Activated CD4-positive, alpha-beta memory T cell treated with anti-CD3 and anti-CD28 coated beads, Interleukin-2, amount 10 ng/mL, durations not matched to agents 7 days and 5 days (primary cell): ENCODE measurements at regions not wholly inside any gene's neighbourhood (a gene's known extent, or its start where the extent isn't known, plus 50 kb on each side); places are given as distances from the start of the nearest gene placed in this dataset.

Source experiments
- CTCF ChIA-PET: fragments of 350-600 bp; sonication (Branson Sonifier 250); formaldehyde crosslinking; loops from one replicate; lab custom pipeline; 2021; ENCODE audit warnings: antibody characterized with exemption, inconsistent platforms; lab: Charles Lee
- POLR2A ChIA-PET: fragments of 350-600 bp; sonication (Branson Sonifier 250); formaldehyde crosslinking; loops from one replicate; lab custom pipeline; 2021; ENCODE audit warnings: antibody characterized with exemption; lab: Charles Lee
- DNase-seq: peaks from one replicate; pipeline ENCODE4 v3.0.0-alpha.2; 2020
- H3K27ac Mint-ChIP-seq: one replicate; pipeline ENCODE4 v1.8.0; 2021; ENCODE audit warnings: mild to moderate bottlenecking, mixed read lengths
- H3K27me3 Mint-ChIP-seq: one replicate; pipeline ENCODE4 v1.8.0; 2021; ENCODE audit warnings: mixed read lengths
- H3K36me3 Mint-ChIP-seq: one replicate; pipeline ENCODE4 v1.8.0; 2021; ENCODE audit warnings: low read depth, mixed read lengths
- H3K4me1 Mint-ChIP-seq: one replicate; pipeline ENCODE4 v1.8.0; 2021; ENCODE audit warnings: mixed read lengths
- H3K4me3 Mint-ChIP-seq: one replicate; pipeline ENCODE4 v1.8.0; 2021; ENCODE audit warnings: mild to moderate bottlenecking, mixed read lengths
- H3K9me3 Mint-ChIP-seq: one replicate; pipeline ENCODE4 v1.8.0; 2021; ENCODE audit warnings: mixed read lengths

DNA sequence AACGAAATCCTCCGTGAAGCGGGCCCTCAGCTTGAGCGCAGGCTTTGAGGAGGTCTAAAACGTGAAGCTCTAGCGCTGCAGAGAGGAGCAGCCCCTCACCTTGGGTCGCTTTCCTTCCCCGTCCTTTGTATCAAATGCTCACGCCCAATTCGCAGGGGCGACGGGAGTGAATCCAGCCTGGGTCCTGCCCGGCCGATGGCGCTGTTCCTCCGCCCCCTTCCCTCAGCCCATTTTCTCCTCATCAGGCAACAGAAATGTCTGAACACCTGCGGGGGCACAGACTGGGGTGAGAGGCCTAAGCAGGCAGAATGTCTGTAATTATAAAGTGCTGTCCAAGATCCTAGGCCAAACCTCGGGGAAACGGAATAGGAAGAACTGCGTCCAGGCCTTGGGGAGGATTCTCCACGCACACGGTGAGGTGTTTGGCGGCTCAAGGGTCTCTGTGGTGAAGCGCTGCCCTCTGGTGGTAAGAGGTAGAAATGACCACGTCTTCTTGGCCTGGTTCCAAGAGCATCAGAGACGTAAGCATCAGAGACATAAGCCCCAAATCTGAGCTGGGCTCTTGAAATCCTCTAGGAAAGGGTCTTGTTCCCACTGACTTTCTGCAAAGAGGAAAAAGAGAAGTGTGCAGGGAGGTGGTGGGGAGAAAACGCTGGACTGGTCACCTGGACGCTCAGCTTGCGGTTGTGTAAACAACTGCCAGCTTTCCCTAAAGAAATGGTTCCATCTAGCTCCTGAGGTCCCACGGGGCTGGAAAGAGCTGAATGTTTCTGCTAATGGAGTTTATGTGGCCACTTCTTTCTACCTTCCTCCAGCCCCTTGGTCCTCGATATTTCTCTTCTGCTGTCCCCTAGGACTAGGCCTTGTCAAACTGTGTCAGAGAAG lies 92.1 kb upstream of the CD53 start:
- Mint-ChIP-seq H3K9me3 (no peaks in the 10 kb centered on the region), H3K36me3 (peaks cover 2% of the 10 kb centered on the region), H3K27ac (no peak overlapping the region), H3K4me1 (peaks cover 35% of the 10 kb centered on the region), H3K27me3 (peaks cover 3% of the 10 kb centered on the region), H3K4me3 (no peak overlapping the region)
- peak; percentile 80 for DNase-seq
- CTCF ChIA-PET = interaction anchor here (0.6 to 8.3 kb wide), 41 partner anchors 8 to 397 kb away, joined by 3 to 135 read pairs (median 4); partner anchors contain the start of gene KCNA2
- POLR2A ChIA-PET = interaction anchor here (4.1 kb wide), 1 partner anchor 161 kb away, joined by 31 read pairs; no protein-coding TSS in a partner anchor

GRCh38 chr1:110779636-110780035 lies 93.3 kb upstream of the CD53 start:
- Mint-ChIP-seq H3K4me3 (no peak overlapping the region), H3K9me3 (no peaks in the 10 kb centered on the region), H3K27ac (no peak overlapping the region), H3K4me1 (peaks cover 25% of the 10 kb centered on the region), H3K27me3 (peaks cover 3% of the 10 kb centered on the region), H3K36me3 (no peaks in the 10 kb centered on the region)
- CTCF ChIA-PET = interaction anchor here (1.4 to 8.3 kb wide), 9 partner anchors 10 to 284 kb away, joined by 3 to 135 read pairs (median 33); no protein-coding TSS in a partner anchor
- POLR2A ChIA-PET = interaction anchor here (0.7 to 4.1 kb wide), 2 partner anchors 10 to 160 kb away, joined by 3 to 31 read pairs; no protein-coding TSS in a partner anchor
- no peak for DNase-seq

DNA sequence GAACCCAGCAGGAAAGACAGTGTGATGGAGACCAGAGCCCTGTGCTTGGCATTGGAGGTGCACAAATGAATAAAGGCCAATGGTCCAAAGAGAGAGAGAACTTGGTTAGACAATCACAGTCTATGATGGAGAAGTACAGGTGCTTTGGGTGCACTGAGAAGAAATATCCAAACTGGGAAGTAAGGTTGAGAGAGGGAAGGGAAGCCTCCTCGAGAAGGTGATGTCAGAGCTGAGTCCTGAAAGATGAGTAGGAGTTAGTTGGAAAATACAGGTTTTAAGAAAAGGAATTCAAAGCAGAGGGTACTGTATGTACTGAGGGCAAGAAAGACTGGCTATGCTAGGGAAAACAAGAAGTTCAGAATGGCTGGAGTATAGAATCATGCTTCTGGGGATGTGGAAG lies 94.1 kb upstream of the CD53 start:
- POLR2A ChIA-PET = interaction anchor here (0.7 to 1.3 kb wide), 2 partner anchors 9 kb away, joined by 3 read pairs; no protein-coding TSS in a partner anchor

DNA sequence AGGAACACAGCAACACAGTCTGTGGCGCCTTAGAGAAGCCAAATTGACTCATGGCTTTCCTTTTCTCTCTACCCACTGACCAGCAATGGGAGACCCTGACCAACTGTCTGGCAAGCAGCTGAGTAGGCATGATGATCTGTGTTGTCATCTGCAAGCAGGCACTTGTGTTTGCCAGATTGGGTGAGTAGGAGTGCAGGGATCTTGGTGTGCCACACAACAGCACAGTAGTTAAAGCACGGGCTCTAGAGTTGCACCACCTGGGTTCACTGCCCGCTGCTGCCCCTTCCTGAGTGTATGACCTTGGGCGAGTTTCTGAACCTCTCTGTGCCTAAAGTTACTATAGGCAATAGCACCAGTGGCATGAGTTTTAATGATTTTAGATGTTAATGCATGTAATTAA lies 95.7 kb upstream of the CD53 start:
- Mint-ChIP-seq H3K27me3 (peaks cover 16% of the 10 kb centered on the region), H3K27ac (no peak overlapping the region), H3K36me3 (no peaks in the 10 kb centered on the region), H3K4me3 (no peak overlapping the region), H3K9me3 (no peaks in the 10 kb centered on the region), H3K4me1 (peaks cover 9% of the 10 kb centered on the region)
- POLR2A ChIA-PET = interaction anchor here (1.0 to 2.1 kb wide), 2 partner anchors 10 to 158 kb away, joined by 3 to 6 read pairs; no protein-coding TSS in a partner anchor
- no peak for DNase-seq
- CTCF ChIA-PET = interaction anchor here (3.0 to 3.3 kb wide), 2 partner anchors 11 to 158 kb away, joined by 8 to 15 read pairs; no protein-coding TSS in a partner anchor

More for the DNA sequence above, 94.1 kb upstream of the CD53 start:
- H3K4me3 Mint-ChIP-seq = no peak overlapping the region
- no peaks in the 10 kb centered on the region for H3K9me3 Mint-ChIP-seq
- CTCF ChIA-PET = interaction anchor here (1.0 to 8.3 kb wide), 9 partner anchors 9 to 283 kb away, joined by 3 to 135 read pairs (median 33); no protein-coding TSS in a partner anchor
- H3K4me1 Mint-ChIP-seq = peaks cover 20% of the 10 kb centered on the region
- H3K27me3 Mint-ChIP-seq = peaks cover 9% of the 10 kb centered on the region
- H3K36me3 Mint-ChIP-seq = no peaks in the 10 kb centered on the region
- no peak overlapping the region for H3K27ac Mint-ChIP-seq
- DNase-seq = no peak

- Mint-ChIP-seq H3K9me3 (no peaks in the 10 kb centered on the region), H3K27me3 (peaks cover 17% of the 10 kb centered on the region), H3K4me1 (peaks cover 4% of the 10 kb centered on the region), H3K27ac (no peak overlapping the region), H3K4me3 (no peak overlapping the region), H3K36me3 (no peaks in the 10 kb centered on the region)
- DNase-seq = no peak
- CTCF ChIA-PET = interaction anchor here (0.7 to 3.3 kb wide), 4 partner anchors 9 to 155 kb away, joined by 3 to 15 read pairs (median 3); no protein-coding TSS in a partner anchor
- POLR2A ChIA-PET = interaction anchor here (1.2 to 1.8 kb wide), 2 partner anchors 155 to 158 kb away, joined by 5 to 9 read pairs; no protein-coding TSS in a partner anchor
Observed at GRCh38 chr1:110774398-110774797, 98.5 kb upstream of the CD53 start.

DNA sequence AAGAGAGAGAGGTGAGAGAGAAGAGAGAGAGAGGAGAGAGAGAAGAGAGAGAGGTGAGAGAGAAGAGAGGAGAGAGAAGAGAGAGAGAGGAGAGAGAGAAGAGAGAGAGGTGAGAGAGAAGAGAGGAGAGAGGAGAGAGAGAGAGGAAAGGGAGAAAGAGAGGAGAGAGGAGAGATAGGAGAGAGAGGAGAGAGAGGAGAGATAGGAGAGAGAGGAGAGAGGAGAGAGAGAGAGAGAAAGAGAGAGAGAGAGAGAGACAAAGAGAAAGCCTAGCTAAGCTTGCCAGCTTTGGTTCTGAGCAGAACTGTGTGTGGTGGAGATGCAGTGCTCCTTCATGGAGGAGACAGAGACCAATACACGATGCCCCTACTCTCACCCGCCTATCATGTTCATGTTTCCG lies 99.1 kb upstream of the KCNA3 start:
- Mint-ChIP-seq H3K27ac (no peak overlapping the region), H3K27me3 (peaks cover 17% of the 10 kb centered on the region), H3K4me3 (no peak overlapping the region), H3K4me1 (peaks cover 4% of the 10 kb centered on the region), H3K9me3 (no peaks in the 10 kb centered on the region), H3K36me3 (no peaks in the 10 kb centered on the region)
- DNase-seq = no peak
- POLR2A ChIA-PET = interaction anchor here (1.2 to 1.8 kb wide), 2 partner anchors 154 to 157 kb away, joined by 5 to 9 read pairs; no protein-coding TSS in a partner anchor
- CTCF ChIA-PET = interaction anchor here (0.6 to 3.3 kb wide), 4 partner anchors 11 to 183 kb away, joined by 3 to 15 read pairs (median 4); no protein-coding TSS in a partner anchor

GRCh38 chr1:110771245-110772022 lies 96.7 kb upstream of the KCNA3 start:
- ChIA-PET POLR2A (no interaction called here), CTCF (interaction anchor here (1.6 kb wide), 1 partner anchor 12 kb away, joined by 6 read pairs; no protein-coding TSS in a partner anchor)
- peaks cover 30% of the 10 kb centered on the region for H3K27me3 Mint-ChIP-seq
- DNase-seq = no peak
- H3K4me1 Mint-ChIP-seq = no peaks in the 10 kb centered on the region
- H3K4me3 Mint-ChIP-seq = no peak overlapping the region
- H3K9me3 Mint-ChIP-seq = no peaks in the 10 kb centered on the region
- no peak overlapping the region for H3K27ac Mint-ChIP-seq
- H3K36me3 Mint-ChIP-seq = no peaks in the 10 kb centered on the region

DNA sequence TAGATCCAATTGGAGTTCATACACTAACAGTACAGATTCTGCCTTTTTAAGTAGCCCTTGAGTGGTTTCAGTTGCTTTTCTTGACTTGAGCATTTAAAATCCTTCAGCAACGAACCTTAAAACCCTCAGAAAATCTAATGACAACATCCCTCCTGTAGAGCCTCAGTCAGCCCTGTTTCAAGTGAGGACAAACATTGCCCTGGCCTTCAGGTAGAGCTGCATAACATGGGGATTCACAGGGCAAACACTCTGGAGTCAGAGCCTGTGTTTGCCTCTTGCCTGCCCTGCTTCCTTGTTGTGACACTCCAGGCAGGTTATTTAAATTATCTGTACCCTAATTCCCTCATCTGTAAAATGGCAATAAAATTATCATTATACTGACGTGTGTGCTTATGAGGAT lies 96.1 kb upstream of the KCNA3 start:
- no peak for DNase-seq
- H3K9me3 Mint-ChIP-seq = no peaks in the 10 kb centered on the region
- no peak overlapping the region for H3K4me3 Mint-ChIP-seq
- no peaks in the 10 kb centered on the region for H3K36me3 Mint-ChIP-seq
- H3K27me3 Mint-ChIP-seq = peaks cover 32% of the 10 kb centered on the region
- no peak overlapping the region for H3K27ac Mint-ChIP-seq
- ChIA-PET CTCF (interaction anchor here (1.3 to 1.4 kb wide), 2 partner anchors 9 to 10 kb away, joined by 3 read pairs; no protein-coding TSS in a partner anchor), POLR2A (no interaction called here)
- H3K4me1 Mint-ChIP-seq = peaks cover 3% of the 10 kb centered on the region

GRCh38 chr1:110768605-110769004 lies 93.9 kb upstream of the KCNA3 start:
- no peaks in the 10 kb centered on the region for H3K36me3 Mint-ChIP-seq
- H3K9me3 Mint-ChIP-seq = no peaks in the 10 kb centered on the region
- no peak overlapping the region for H3K4me3 Mint-ChIP-seq
- POLR2A ChIA-PET = interaction anchor here (1.2 kb wide), 1 partner anchor 105 kb away, joined by 3 read pairs; no protein-coding TSS in a partner anchor
- no peak overlapping the region for H3K27ac Mint-ChIP-seq
- peaks cover 9% of the 10 kb centered on the region for H3K4me1 Mint-ChIP-seq
- DNase-seq = no peak
- CTCF ChIA-PET = interaction anchor here (0.6 to 4.7 kb wide), 3 partner anchors 157 to 244 kb away, joined by 3 to 18 read pairs (median 3); no protein-coding TSS in a partner anchor
- H3K27me3 Mint-ChIP-seq = peaks cover 26% of the 10 kb centered on the region

- POLR2A ChIA-PET = interaction anchor here (0.7 to 3.6 kb wide), 11 partner anchors 91 to 158 kb away, joined by 3 to 66 read pairs (median 4); partner anchors contain the start of gene KCNA3
- H3K27me3 Mint-ChIP-seq = peaks cover 19% of the 10 kb centered on the region
- DNase-seq = no peak
- H3K9me3 Mint-ChIP-seq = no peaks in the 10 kb centered on the region
- no peaks in the 10 kb centered on the region for H3K36me3 Mint-ChIP-seq
- peaks cover 9% of the 10 kb centered on the region for H3K4me1 Mint-ChIP-seq
- CTCF ChIA-PET = interaction anchor here (0.6 to 7.0 kb wide), 44 partner anchors 9 to 716 kb away, joined by 3 to 158 read pairs (median 6); partner anchors contain the start of genes CEPT1, DRAM2, KCNA2 and KCNA3
- H3K27ac Mint-ChIP-seq = no peak overlapping the region
- no peak overlapping the region for H3K4me3 Mint-ChIP-seq
Observed at GRCh38 chr1:110766336-110766647, 91.6 kb upstream of the KCNA3 start.

GRCh38 chr1:110765640-110766335 lies 91.0 kb upstream of the KCNA3 start:
- Mint-ChIP-seq H3K4me1 (peaks cover 9% of the 10 kb centered on the region), H3K36me3 (no peaks in the 10 kb centered on the region), H3K27me3 (peaks cover 22% of the 10 kb centered on the region), H3K27ac (no peak overlapping the region), H3K9me3 (no peaks in the 10 kb centered on the region), H3K4me3 (no peak overlapping the region)
- peak; percentile 66 for DNase-seq
- CTCF ChIA-PET = interaction anchor here (0.6 to 7.0 kb wide), 60 partner anchors 8 to 716 kb away, joined by 3 to 158 read pairs (median 5); partner anchors contain the start of genes CEPT1, DRAM2, KCNA2 and KCNA3
- POLR2A ChIA-PET = interaction anchor here (0.7 to 3.6 kb wide), 14 partner anchors 21 to 158 kb away, joined by 3 to 66 read pairs (median 4); partner anchors contain the start of gene KCNA3
